Bronchial epithelial cell (primary cell): ENCODE measurements at regions not wholly inside any gene's neighbourhood (a gene's known extent, or its start where the extent isn't known, plus 50 kb on each side); places are given as distances from the start of the nearest gene placed in this dataset.

Source experiments
- DNase-seq: peaks from one replicate; pipeline ENCODE4 v3.0.0-alpha.2; 2010; ENCODE audit warnings: low read depth
- FAIRE-seq: peaks from 2 replicates; lab custom pipeline; 2011; peaks lifted over from hg19 to GRCh38; lab: Jason Lieb, UNC
- H3K27me3 ChIP-seq: 2 replicates; pipeline ENCODE4 v1.5.1; 2011; ENCODE audit warnings: low read length; ENCODE audit not compliant: control insufficient read depth, insufficient read depth
- H3K36me3 ChIP-seq: 2 replicates; pipeline ENCODE4 v1.5.1; 2011; ENCODE audit warnings: low read length; ENCODE audit not compliant: control insufficient read depth, insufficient read depth
- H3K4me3 ChIP-seq: 2 replicates; pipeline ENCODE4 v1.5.1; 2011; ENCODE audit warnings: mild to moderate bottlenecking, low read depth, low read length, control low read depth
- CTCF ChIP-seq: IDR thresholded peaks from 2 replicates; pipeline ENCODE4 v1.5.1; 2011; ENCODE audit warnings: mild to moderate bottlenecking, moderate library complexity, low read length, control low read depth, inconsistent platforms; ENCODE audit not compliant: insufficient read depth, severe bottlenecking

GRCh38 chr20:39873286-39873685 is 815.8 kb downstream of the MAFB start:
- Histone ChIP-seq H3K36me3 (no peaks in the 10 kb centered on the region), H3K4me3 (no peak overlapping the region), H3K27me3 (no peaks in the 10 kb centered on the region)
- no peak for TF ChIP-seq CTCF
- no peak for FAIRE-seq
- DNase-seq, result no peak

GRCh38 chr20:39871013-39871412 is 818.0 kb downstream of the MAFB start:
- DNase-seq (no peak), FAIRE-seq (no peak)
- H3K27me3 ChIP-seq, result no peaks in the 10 kb centered on the region
- TF ChIP-seq CTCF, result no peak
- no peak overlapping the region for H3K4me3 ChIP-seq
- H3K36me3 ChIP-seq, result no peaks in the 10 kb centered on the region

- DNase-seq (no peak), FAIRE-seq (no peak)
- Histone ChIP-seq H3K27me3 (no peaks in the 10 kb centered on the region), H3K36me3 (no peaks in the 10 kb centered on the region), H3K4me3 (no peak overlapping the region)
- TF ChIP-seq CTCF, result no peak
Observed at GRCh38 chr20:39865446-39865845, 823.6 kb downstream of the MAFB start.

GRCh38 chr20:39862470-39862891 is 826.6 kb downstream of the MAFB start:
- H3K4me3 ChIP-seq, result no peak overlapping the region
- DNase-seq (no peak), FAIRE-seq (peak; percentile 23)
- no peaks in the 10 kb centered on the region for H3K36me3 ChIP-seq
- no peak for TF ChIP-seq CTCF
- no peaks in the 10 kb centered on the region for H3K27me3 ChIP-seq

- no peak overlapping the region for H3K4me3 ChIP-seq
- H3K36me3 ChIP-seq, result no peaks in the 10 kb centered on the region
- H3K27me3 ChIP-seq, result no peaks in the 10 kb centered on the region
- no peak for TF ChIP-seq CTCF
- FAIRE-seq, result peak; percentile 93
- peak; percentile 82 for DNase-seq
Observed at GRCh38 chr20:39861381-39861780, 827.7 kb downstream of the MAFB start.

GRCh38 chr20:39857835-39858234 is 831.2 kb downstream of the MAFB start:
- no peak for DNase-seq
- Histone ChIP-seq H3K4me3 (no peak overlapping the region), H3K27me3 (no peaks in the 10 kb centered on the region), H3K36me3 (no peaks in the 10 kb centered on the region)
- FAIRE-seq, result no peak
- no peak for TF ChIP-seq CTCF
